DMS153 (cell line): ENCODE measurements at regions not wholly inside any gene's neighbourhood (a gene's known extent, or its start where the extent isn't known, plus 50 kb on each side); places are given as distances from the start of the nearest gene placed in this dataset.

Source experiments
- DNase-seq: peaks from one replicate; lab custom pipeline; 2025; lab: John Stamatoyannopoulos, UW

DNA sequence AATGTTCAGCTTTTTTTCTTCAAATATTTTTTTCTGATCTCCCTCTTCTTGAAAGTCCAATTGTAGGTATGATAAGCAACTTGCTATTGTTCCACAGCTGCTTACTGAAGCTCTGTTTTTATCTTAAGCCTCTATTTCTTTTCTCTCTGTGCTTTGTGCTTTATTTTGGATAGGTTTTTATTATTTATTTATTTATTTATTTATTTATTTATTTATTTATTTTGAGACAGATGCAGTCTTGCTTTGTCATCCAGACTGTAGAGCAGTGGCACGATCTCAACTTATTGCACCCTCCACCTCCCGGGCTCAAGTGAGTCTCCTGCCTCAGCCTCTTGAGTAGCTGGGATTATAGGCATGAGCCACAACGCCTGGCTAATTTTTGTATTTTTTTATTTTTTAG, 199.4 kb downstream of the KLF12 start:
- no peak for DNase-seq

DNA sequence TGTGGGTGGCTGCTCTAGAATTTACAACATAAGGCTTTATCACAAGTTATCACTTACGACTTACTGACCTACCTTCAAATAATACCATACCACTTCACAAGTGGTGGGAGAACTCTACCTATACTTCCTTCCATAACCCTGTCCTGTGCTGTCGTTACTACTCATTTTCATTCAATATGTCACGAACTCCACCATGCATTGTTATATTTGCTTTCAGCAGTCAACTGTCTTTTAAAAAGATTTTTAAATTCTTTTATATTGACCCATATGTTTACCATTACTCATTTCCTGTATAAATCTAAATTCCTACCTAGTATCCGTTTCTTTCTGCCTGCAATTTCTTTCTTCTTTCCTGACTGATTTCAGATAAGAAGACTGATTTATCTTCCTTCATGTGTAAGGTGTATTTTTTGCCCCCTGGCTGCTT, 200.0 kb downstream of the KLF12 start:
- no peak for DNase-seq

- DNase-seq = no peak
These were observed 200.4 kb downstream of the KLF12 start for GRCh38 chr13:73933795-73934194.

DNA sequence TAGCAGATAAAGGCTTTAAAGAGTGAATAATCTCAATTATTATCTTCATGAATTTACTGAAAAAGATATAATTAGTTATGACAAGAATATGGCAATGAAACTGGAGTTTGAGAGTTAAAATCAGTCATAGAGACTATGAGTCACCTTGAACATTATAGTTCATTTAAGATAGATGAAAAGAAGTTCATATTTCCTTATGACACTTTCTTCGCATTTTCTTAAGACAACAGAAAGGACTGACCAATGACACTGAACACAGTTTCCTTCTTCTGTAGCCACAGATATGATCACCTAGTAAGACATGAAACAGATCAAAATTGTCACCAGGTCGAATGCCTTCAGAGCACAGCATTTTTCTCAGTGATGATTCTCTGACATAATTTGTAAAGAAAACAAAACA, 202.1 kb downstream of the KLF12 start:
- no peak for DNase-seq

DNA sequence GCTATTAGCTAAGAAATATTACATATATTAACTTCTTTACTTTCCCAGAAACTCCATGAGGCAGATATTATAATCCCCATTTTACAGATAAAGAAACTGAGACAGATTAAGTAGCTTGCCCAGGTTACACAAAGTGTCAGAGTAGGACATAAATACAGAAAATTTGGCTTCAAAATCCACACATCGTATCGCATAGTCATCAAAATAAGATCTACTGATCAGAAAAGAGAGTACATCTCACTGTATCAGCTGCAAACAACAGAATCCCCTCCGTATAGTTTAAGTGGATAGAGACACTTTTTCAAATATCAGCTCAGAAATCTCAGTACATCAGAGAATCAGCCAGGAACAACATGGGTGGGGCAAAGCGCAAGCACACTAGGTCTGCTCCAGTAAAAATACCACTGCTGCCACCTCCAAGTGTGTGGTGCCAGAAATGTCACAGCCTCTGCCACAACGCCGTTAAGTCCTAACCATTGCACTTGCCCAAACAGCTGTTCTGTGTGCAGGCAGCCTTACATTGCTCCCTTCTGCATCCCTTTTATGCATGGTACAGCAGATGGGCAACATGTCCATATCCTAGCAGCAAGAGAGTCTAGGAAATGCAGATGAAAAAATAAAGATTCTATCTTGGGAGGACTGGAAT, 204.8 kb downstream of the KLF12 start:
- DNase-seq = no peak

DNA sequence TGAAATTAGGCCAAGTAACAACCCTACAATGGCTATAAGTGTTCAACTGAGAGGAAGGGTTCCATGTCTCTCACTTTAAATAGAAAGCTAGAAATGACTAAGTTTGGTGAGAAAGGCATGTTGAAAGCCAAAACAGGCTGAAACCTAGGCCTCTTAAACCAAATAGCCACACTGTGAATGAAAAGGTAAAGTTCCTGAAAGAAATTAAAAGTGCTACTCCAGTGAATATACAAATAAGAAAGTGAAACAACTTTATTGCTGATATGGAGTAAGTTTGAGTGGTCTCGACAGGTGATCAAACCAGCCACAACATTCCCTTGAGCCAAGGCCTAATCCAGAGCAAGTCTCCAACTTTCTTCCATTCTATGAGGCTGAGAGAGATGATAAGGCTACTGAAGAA, 209.6 kb downstream of the KLF12 start:
- no peak for DNase-seq

DNA sequence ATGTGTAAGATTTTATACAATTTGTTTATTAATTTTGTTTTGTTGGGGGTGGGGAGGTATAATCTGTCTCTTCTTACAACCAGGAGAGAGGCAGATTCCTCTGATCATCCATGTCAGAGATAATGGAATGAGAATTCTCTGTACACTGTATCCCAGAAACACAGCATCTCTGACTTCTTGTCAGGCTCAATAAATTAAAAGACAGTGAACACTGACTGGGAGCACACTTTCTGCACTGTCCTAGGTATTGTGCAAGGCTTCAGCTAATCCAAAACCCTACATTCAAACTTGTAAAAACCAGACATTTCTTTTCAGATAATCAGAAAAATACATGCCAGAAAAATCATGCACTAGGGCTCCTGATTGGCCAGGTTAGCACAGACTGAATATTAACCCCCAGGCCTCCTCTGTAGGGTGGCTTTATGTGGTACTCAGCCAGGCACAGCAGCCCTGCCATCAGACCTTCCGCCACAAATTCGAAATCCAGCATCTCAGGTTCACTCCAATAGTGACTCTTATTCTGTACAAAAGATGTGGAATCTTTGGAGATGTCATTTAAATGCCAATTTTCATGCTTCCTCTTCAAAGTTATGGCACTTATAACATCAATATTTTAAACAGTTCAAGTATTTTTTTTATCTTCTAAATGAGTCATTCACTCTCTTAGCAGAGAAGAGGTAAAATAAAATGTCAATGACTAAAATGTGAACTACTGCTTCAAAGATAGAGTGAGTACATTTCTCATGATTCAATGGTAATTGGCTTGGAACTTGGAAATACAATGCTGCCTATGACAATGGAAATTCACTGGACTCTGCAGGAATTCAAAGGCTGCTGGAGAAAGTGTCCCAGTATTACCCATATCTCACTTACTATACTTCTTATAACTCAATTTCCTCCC, 211.5 kb downstream of the KLF12 start:
- no peak for DNase-seq

DNA sequence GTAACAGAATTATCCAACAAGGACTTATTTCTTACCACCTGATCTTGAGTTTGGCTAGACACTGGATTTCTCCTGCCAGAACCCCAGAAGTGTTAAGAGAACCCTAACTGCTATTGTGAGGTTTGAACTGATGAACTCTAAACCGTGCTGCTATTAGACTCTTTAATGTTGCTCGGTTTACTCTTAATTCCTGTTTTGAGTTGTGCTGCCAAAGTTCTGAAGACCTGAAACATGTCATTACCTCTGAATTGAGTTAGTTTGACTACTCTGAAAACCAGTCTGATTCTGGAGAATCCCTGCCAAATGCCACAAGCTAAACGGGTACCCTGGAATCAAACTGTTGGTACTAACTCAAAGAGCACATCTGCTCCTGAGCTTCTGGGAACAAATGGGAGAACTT, 215.5 kb downstream of the KLF12 start:
- DNase-seq = no peak

GRCh38 chr13:73913751-73914518, 220.3 kb downstream of the KLF12 start:
- DNase-seq = no peak

GRCh38 chr13:73913079-73913740, 221.0 kb downstream of the KLF12 start:
- DNase-seq = no peak

GRCh38 chr13:73911361-73911760, 222.8 kb downstream of the KLF12 start:
- no peak for DNase-seq

GRCh38 chr13:73910733-73911132, 223.5 kb downstream of the KLF12 start:
- no peak for DNase-seq

- DNase-seq = no peak
These were observed 225.4 kb downstream of the KLF12 start for GRCh38 chr13:73908809-73909208.

GRCh38 chr13:73904625-73905024, 229.6 kb downstream of the KLF12 start:
- no peak for DNase-seq

- DNase-seq = no peak
These were observed 230.6 kb downstream of the KLF12 start for GRCh38 chr13:73903561-73903960.

DNA sequence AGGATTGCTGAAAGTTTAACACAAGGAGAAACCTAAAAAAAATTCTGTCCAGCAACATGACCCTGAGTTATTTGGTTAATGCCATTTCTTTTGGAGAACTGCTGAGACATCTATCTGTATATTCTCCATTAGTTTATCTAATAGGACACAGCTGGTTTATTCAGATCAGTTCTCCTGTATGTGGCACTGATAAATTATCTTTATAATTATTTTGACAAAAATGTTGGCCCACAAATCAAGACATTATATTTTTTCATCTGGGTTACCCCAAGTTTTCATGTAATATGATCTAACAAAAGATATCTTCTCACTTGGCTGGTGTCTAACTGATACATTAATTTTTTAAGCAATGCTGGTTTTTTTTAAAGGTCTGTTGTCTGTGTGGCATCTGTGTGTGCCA, 231.4 kb downstream of the KLF12 start:
- DNase-seq = no peak

- DNase-seq = no peak
These were observed 231.9 kb downstream of the KLF12 start for GRCh38 chr13:73902296-73902695.

GRCh38 chr13:73901324-73902068, 232.7 kb downstream of the KLF12 start:
- DNase-seq = no peak

DNA sequence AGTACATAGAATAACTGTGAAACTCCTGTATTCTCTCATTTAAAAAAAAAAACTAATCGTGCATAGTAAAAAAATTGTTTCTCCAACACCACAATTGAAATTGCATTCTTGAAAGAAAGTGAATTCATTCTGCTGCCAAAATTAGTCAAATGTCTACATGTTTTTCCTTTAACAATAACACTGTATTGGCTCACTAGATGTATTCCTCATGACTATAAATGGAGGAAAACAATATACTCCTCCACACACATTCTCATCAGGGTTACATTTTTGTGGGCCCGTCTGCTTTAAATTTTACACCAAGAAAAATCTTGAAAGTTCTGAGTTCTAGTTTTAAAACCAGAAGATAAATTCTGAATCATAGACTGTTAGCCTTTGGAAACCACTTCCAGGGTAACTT, 233.6 kb downstream of the KLF12 start:
- no peak for DNase-seq

- no peak for DNase-seq
These were observed 235.3 kb downstream of the KLF12 start for GRCh38 chr13:73898899-73899298.

DNA sequence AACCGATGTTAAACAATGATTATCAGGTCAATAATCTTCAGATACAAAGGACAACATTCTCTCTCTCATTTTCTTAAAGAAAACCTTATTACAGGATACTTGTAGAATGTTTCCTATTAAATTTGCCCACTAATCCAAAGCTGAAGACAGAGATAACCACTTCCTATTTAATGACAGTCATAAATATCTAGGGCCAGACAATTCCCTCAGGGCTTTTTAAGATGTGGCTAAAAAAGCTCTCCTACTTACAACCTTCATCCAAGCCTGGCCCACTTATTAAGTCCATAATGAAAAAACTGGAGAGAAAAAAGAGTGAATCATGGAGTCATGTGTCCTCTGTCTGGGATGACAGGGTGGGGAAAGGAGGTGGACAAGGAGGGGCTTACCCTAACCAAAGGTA, 235.9 kb downstream of the KLF12 start:
- DNase-seq = no peak
